ENCODE measurements at regions not wholly inside any gene's neighbourhood (a gene's known extent, or its start where the extent isn't known, plus 50 kb on each side); places are given as distances from the start of the nearest gene placed in this dataset.

DNA sequence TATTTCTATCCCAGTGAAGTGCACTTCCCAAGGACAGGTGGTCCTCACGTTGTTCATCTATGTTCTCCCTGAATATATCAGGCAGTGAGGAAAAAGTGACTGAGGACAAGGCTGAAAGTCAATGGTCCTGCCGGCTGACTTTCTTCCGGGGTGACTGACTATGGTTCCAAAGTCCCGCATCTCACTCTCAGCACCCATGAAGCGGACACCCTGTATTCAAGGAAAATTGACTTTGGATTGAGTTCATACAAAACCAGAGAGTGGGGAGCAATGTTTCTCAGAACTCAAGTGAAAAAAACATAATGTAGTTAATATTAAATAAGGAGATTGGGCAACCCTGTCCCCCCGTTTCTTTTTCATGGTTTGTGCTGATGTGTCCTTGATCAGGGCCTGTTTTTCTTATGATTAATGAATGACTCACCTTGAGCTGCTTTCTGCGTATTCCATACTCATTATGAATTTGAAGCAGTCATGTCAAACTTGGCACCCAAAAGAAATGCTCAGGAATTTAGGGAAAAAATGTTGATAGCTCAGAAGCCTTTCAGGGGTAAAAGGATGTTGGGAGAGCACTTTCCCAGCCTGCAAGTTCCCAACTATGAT lies 184.0 kb downstream of the CYLD start:
- no peak overlapping the region for H2BK20ac ChIP-seq (ENCODE audit: low read depth, low read length)
- no peak overlapping the region for H3K14ac ChIP-seq (replicated peaks; ENCODE audit: low read depth, low read length)
- H2AFZ ChIP-seq (replicated peaks; ENCODE audit: low read length, poor library complexity), result no peak overlapping the region
- H3K4me2 ChIP-seq (ENCODE audit: low read depth, low read length), result no peak overlapping the region
- no peak overlapping the region for H3K27ac ChIP-seq (ENCODE audit: insufficient read depth, low read length)
- BruUV-seq (replicated peaks), result no TSS peak
- H3K18ac ChIP-seq (ENCODE audit: low read depth, low read length), result no peak overlapping the region
- no peak overlapping the region for H3K56ac ChIP-seq (ENCODE audit: extremely low read depth, insufficient read depth, low read length)
- no peak overlapping the region for H3K9ac ChIP-seq (ENCODE audit: low read depth, low read length)
- H4K20me1 ChIP-seq (ENCODE audit: insufficient read depth, low read length), result no peaks in the 10 kb centered on the region
- H4K91ac ChIP-seq (ENCODE audit: insufficient read depth, low read depth, low read length), result no peak overlapping the region
- H3K4me1 ChIP-seq (ENCODE audit: control insufficient read depth, insufficient read depth, low read length), result no peaks in the 10 kb centered on the region
- no peaks in the 10 kb centered on the region for H3K9me1 ChIP-seq (ENCODE audit: insufficient read depth, low read length)
- no peak overlapping the region for H2BK120ac ChIP-seq (ENCODE audit: low read depth, low read length)
- H3K36me3 ChIP-seq (ENCODE audit: control insufficient read depth, insufficient read depth, low read length), result no peaks in the 10 kb centered on the region
- H3K79me1 ChIP-seq (ENCODE audit: low read depth in 1 of 2, low read length in 2 of 2), result no peaks in the 10 kb centered on the region
- intact Hi-C loops (cut with micrococcal nuclease) (no loop called here), dilution Hi-C loops (cut with HindIII; ENCODE audit: low sequenced_read_pairs, unreplicated experiment) (no loop called here), in situ Hi-C loops (cut with MboI; ENCODE audit: low sequenced_read_pairs) (no loop called here)
- 60% methylated on average over 1 of the region's 7 CpGs; no CpG with 5 or more reads in 1 of the 2 experiments for WGBS, 2 experiments (ENCODE audit: extremely low coverage in 2 of 2, insufficient read length in 1 of 2)
- CTCF ChIA-PET, result no interaction called here
- DNase-seq (no peak), ATAC-seq (ENCODE audit: low read depth) (no peak)
- no peak overlapping the region for H2BK15ac ChIP-seq (ENCODE audit: low read depth, low read length)
- H4K5ac ChIP-seq (ENCODE audit: low read depth, low read length), result no peak overlapping the region
- TF ChIP-seq NFE2L2 (IDR thresholded peaks at IDR 0.05; ENCODE audit: low read depth, low read length), result no peak
- TF ChIP-seq RFX5 (IDR thresholded peaks at IDR 0.05; ENCODE audit: low read depth, low read length), result no peak
- TF ChIP-seq MXI1 (IDR thresholded peaks at IDR 0.05; ENCODE audit: borderline replicate concordance, low read depth, low read length), result no peak
- TF ChIP-seq MAFK (IDR thresholded peaks at IDR 0.05; ENCODE audit: low read depth, low read length), result no peak
- no peak for TF ChIP-seq CEBPB (IDR thresholded peaks at IDR 0.05; ENCODE audit: low read depth, low read length)
- TF ChIP-seq USF2 (IDR thresholded peaks at IDR 0.05; ENCODE audit: low read depth, low read length), result no peak
- no peak for TF ChIP-seq CTCF (conservative IDR thresholded peaks at IDR 0.05; ENCODE audit: low read depth, low read length)
- TF ChIP-seq FOS (IDR thresholded peaks at IDR 0.05; ENCODE audit: low read depth, low read length), result no peak
- no peak for TF ChIP-seq POLR2A (IDR thresholded peaks at IDR 0.05; ENCODE audit: low read depth, low read length)
- no peak for TF ChIP-seq ELK1 (IDR thresholded peaks at IDR 0.05; ENCODE audit: borderline replicate concordance, low read depth, low read length)
- no peak for TF ChIP-seq RCOR1 (IDR thresholded peaks at IDR 0.05; ENCODE audit: insufficient replicate concordance, low read length)
- TF ChIP-seq RAD21 (IDR thresholded peaks at IDR 0.05; ENCODE audit: low read length), result no peak
- no peak for TF ChIP-seq CHD1 (IDR thresholded peaks at IDR 0.05; ENCODE audit: low read depth, low read length)
- no peak for TF ChIP-seq SMC3 (IDR thresholded peaks at IDR 0.05; ENCODE audit: low read depth, low read length)
- no peak for TF ChIP-seq MAZ (IDR thresholded peaks at IDR 0.05; ENCODE audit: borderline replicate concordance, low read depth, low read length)
- TF ChIP-seq BHLHE40 (IDR thresholded peaks at IDR 0.05; ENCODE audit: low read depth, low read length), result no peak
- H3K27me3 ChIP-seq (ENCODE audit: control insufficient read depth, insufficient read depth, low read length), result no peaks in the 10 kb centered on the region
- no peak overlapping the region for H2AK9ac ChIP-seq (replicated peaks; ENCODE audit: low read depth, low read length, poor library complexity)
- POLR2A ChIA-PET (ENCODE audit: unreplicated experiment), result no interaction called here
- H3K23ac ChIP-seq (ENCODE audit: low read depth, low read length), result no peak overlapping the region
- H3K4me3 ChIP-seq (ENCODE audit: insufficient read depth, low read depth, low read length), result no peak overlapping the region
- no peak overlapping the region for H3K4ac ChIP-seq (ENCODE audit: low read depth, low read length)
- H3K9me3 ChIP-seq (ENCODE audit: control insufficient read depth, insufficient read depth, low read length), result no peaks in the 10 kb centered on the region; the same call in 1 of the 2 replicates
- no peak overlapping the region for H2AK5ac ChIP-seq (ENCODE audit: low read depth, low read length)
- no peak overlapping the region for H2BK5ac ChIP-seq (ENCODE audit: low read depth, low read length, poor library complexity, severe bottlenecking)
- no peak overlapping the region for H4K8ac ChIP-seq (ENCODE audit: low read depth in 2 of 2, low read length in 2 of 2)

Measured in IMR-90 (cell line).